GM12875 (cell line): ENCODE measurements at regions not wholly inside any gene's neighbourhood (a gene's known extent, or its start where the extent isn't known, plus 50 kb on each side); places are given as distances from the start of the nearest gene placed in this dataset.

ENCODE experiments used
- H3K4me3 ChIP-seq: one replicate; pipeline ENCODE4 v1.5.1; 2011; ENCODE audit warnings: low read depth, low read length, control low read depth
- CTCF ChIP-seq: IDR thresholded peaks from 2 replicates; pipeline ENCODE4 v1.5.1; 2011; ENCODE audit warnings: low read depth, mild to moderate bottlenecking, control low read depth, inconsistent platforms, low read length, moderate library complexity, borderline replicate concordance; ENCODE audit not compliant: insufficient read depth

GRCh38 chr16:86382067-86382773 is 128.1 kb upstream of the FOXF1 start:
- TF ChIP-seq CTCF: no peak
- no peak overlapping the region for H3K4me3 ChIP-seq

GRCh38 chr16:86382774-86383407 is 127.4 kb upstream of the FOXF1 start:
- TF ChIP-seq CTCF: no peak
- H3K4me3 ChIP-seq: no peak overlapping the region

GRCh38 chr16:86383488-86384262 is 126.7 kb upstream of the FOXF1 start:
- TF ChIP-seq CTCF: no peak

GRCh38 chr16:86384263-86384649 is 126.1 kb upstream of the FOXF1 start:
- no peak for TF ChIP-seq CTCF
- no peak overlapping the region for H3K4me3 ChIP-seq

More at GRCh38 chr16:86383488-86384262, 126.7 kb upstream of the FOXF1 start:
- H3K4me3 ChIP-seq: no peak overlapping the region

GRCh38 chr16:86384980-86385379 is 125.3 kb upstream of the FOXF1 start:
- no peak overlapping the region for H3K4me3 ChIP-seq
- no peak for TF ChIP-seq CTCF

- TF ChIP-seq CTCF: no peak
- H3K4me3 ChIP-seq: no peak overlapping the region
Measured at GRCh38 chr16:86387468-86388440, 122.6 kb upstream of the FOXF1 start.
